ENCODE measurements at regions not wholly inside any gene's neighbourhood (a gene's known extent, or its start where the extent isn't known, plus 50 kb on each side); places are given as distances from the start of the nearest gene placed in this dataset.
"Not testable (repeated sequence)": the region's sequence is repeated elsewhere in the genome, so short reads cannot be mapped to it uniquely, and the experiment has no call there.

GRCh38 chr14:71432334-71433110, 499.7 kb upstream of the RGS6 start:
- ATAC-seq (no peak), DNase-seq (no peak)

GRCh38 chr14:71433303-71433702, 498.9 kb upstream of the RGS6 start:
- no peak for ATAC-seq

GRCh38 chr14:71435641-71436040, 496.6 kb upstream of the RGS6 start:
- not testable (repeated sequence) for ATAC-seq, DNase-seq

More at GRCh38 chr14:71433303-71433702, 498.9 kb upstream of the RGS6 start:
- no peak for DNase-seq

GRCh38 chr14:71437870-71438269, 494.4 kb upstream of the RGS6 start:
- ATAC-seq: no peak
- DNase-seq: no peak

- no peak for DNase-seq
- no peak for ATAC-seq
Measured at GRCh38 chr14:71438684-71439083, 493.5 kb upstream of the RGS6 start.

- no peak for ATAC-seq
- DNase-seq: no peak
Measured at GRCh38 chr14:71441126-71441525, 491.1 kb upstream of the RGS6 start.

GRCh38 chr14:71444030-71444822, 488.0 kb upstream of the RGS6 start:
- DNase-seq: no peak
- ATAC-seq: no peak

GRCh38 chr14:71448431-71449315, 483.6 kb upstream of the RGS6 start:
- no peak for DNase-seq
- no peak for ATAC-seq

GRCh38 chr14:71449316-71450055, 482.7 kb upstream of the RGS6 start:
- DNase-seq: no peak
- no peak for ATAC-seq

GRCh38 chr14:71451501-71451900, 480.7 kb upstream of the RGS6 start:
- ATAC-seq (no peak), DNase-seq (no peak)

GRCh38 chr14:71452539-71452938, 479.7 kb upstream of the RGS6 start:
- ATAC-seq: no peak
- no peak for DNase-seq

GRCh38 chr14:71452987-71453386, 479.2 kb upstream of the RGS6 start:
- ATAC-seq: no peak
- no peak for DNase-seq

- DNase-seq: no peak
Measured at GRCh38 chr14:71454010-71454409, 478.2 kb upstream of the RGS6 start.

GRCh38 chr14:71454513-71455332, 477.5 kb upstream of the RGS6 start:
- ATAC-seq (no peak), DNase-seq (no peak)

More at GRCh38 chr14:71454010-71454409, 478.2 kb upstream of the RGS6 start:
- ATAC-seq: no peak

- no peak for DNase-seq
- ATAC-seq: no peak
Measured at GRCh38 chr14:71460091-71460490, 472.1 kb upstream of the RGS6 start.

- DNase-seq, ATAC-seq: not testable (repeated sequence)
Measured at GRCh38 chr14:71461617-71462016, 470.6 kb upstream of the RGS6 start.

GRCh38 chr14:71463807-71464206, 468.4 kb upstream of the RGS6 start:
- DNase-seq (no peak), ATAC-seq (no peak)

GRCh38 chr14:71464840-71465239, 467.4 kb upstream of the RGS6 start:
- ATAC-seq: no peak
- no peak for DNase-seq

- DNase-seq (no peak), ATAC-seq (no peak)
Measured at GRCh38 chr14:71465316-71465715, 466.9 kb upstream of the RGS6 start.

GRCh38 chr14:71466251-71466650, 466.0 kb upstream of the RGS6 start:
- DNase-seq (no peak), ATAC-seq (no peak)

GRCh38 chr14:71466946-71467345, 465.3 kb upstream of the RGS6 start:
- DNase-seq: no peak
- ATAC-seq: no peak

All from stimulated activated naive CD8-positive, alpha-beta T cell treated with anti-CD3 and anti-CD28 coated beads, Interleukin-15, Interleukin-2, amounts not matched to agents 100 U/mL and 50 U/mL, for 24 hours (primary cell).